ENCODE measurements at regions not wholly inside any gene's neighbourhood (a gene's known extent, or its start where the extent isn't known, plus 50 kb on each side); places are given as distances from the start of the nearest gene placed in this dataset.

GRCh38 chr2:200208041-200208440 is 98.5 kb upstream of the SPATS2L start:
- no peak overlapping the region for H3K4me2 ChIP-seq (ENCODE audit: extremely low read depth, insufficient read depth, low read length)
- no peaks in the 10 kb centered on the region for H4K20me1 ChIP-seq (ENCODE audit: control insufficient read depth, extremely low read depth, insufficient read depth, low read length)
- no peaks in the 10 kb centered on the region for H3K79me2 ChIP-seq (ENCODE audit: control insufficient read depth, insufficient read depth, low read length)
- H3K4me1 ChIP-seq (ENCODE audit: control insufficient read depth, extremely low read depth, insufficient read depth, low read length) = no peaks in the 10 kb centered on the region
- no peaks in the 10 kb centered on the region for H3K27me3 ChIP-seq (ENCODE audit: control insufficient read depth, insufficient read depth, low read length)
- H2AFZ ChIP-seq (ENCODE audit: low read length) = no peak overlapping the region
- no peaks in the 10 kb centered on the region for H3K9me3 ChIP-seq (ENCODE audit: control insufficient read depth, insufficient read depth, low read depth, low read length)
- TF ChIP-seq EZH2 (IDR thresholded peaks at IDR 0.05; ENCODE audit: low read length, missing control alignments) (no peak), CTCF (conservative IDR thresholded peaks at IDR 0.05 in 1 of 2, IDR thresholded peaks at IDR 0.05 in 1 of 2; ENCODE audit: low read depth in 1 of 2, low read length in 2 of 2) (no peak)
- no peak overlapping the region for H3K4me3 ChIP-seq (replicated peaks in 1 of 4; ENCODE audit: control extremely low read depth in 1 of 4, insufficient read depth in 1 of 4, low read depth in 3 of 4, low read length in 4 of 4)
- no peak overlapping the region for H3K9ac ChIP-seq (ENCODE audit: insufficient read depth, low read length)
- DNase-seq (ENCODE audit: low read depth in 2 of 2) = no peak
- H3K27ac ChIP-seq (ENCODE audit: insufficient read depth, low read length) = no peak overlapping the region
- no peaks in the 10 kb centered on the region for H3K36me3 ChIP-seq (ENCODE audit: control insufficient read depth, insufficient read depth, low read length)

GRCh38 chr2:200209030-200209429 is 97.5 kb upstream of the SPATS2L start:
- Histone ChIP-seq H3K27ac (ENCODE audit: insufficient read depth, low read length) (no peak overlapping the region), H3K79me2 (ENCODE audit: control insufficient read depth, insufficient read depth, low read length) (no peaks in the 10 kb centered on the region), H3K9ac (ENCODE audit: insufficient read depth, low read length) (no peak overlapping the region), H3K27me3 (ENCODE audit: control insufficient read depth, insufficient read depth, low read length) (no peaks in the 10 kb centered on the region), H3K9me3 (ENCODE audit: control insufficient read depth, insufficient read depth, low read depth, low read length) (no peaks in the 10 kb centered on the region), H2AFZ (ENCODE audit: low read length) (no peak overlapping the region), H3K4me1 (ENCODE audit: control insufficient read depth, extremely low read depth, insufficient read depth, low read length) (no peaks in the 10 kb centered on the region), H3K4me2 (ENCODE audit: extremely low read depth, insufficient read depth, low read length) (no peak overlapping the region), H3K4me3 (replicated peaks in 1 of 4; ENCODE audit: control extremely low read depth in 1 of 4, insufficient read depth in 1 of 4, low read depth in 3 of 4, low read length in 4 of 4) (no peak overlapping the region), H3K36me3 (ENCODE audit: control insufficient read depth, insufficient read depth, low read length) (no peaks in the 10 kb centered on the region), H4K20me1 (ENCODE audit: control insufficient read depth, extremely low read depth, insufficient read depth, low read length) (no peaks in the 10 kb centered on the region)
- TF ChIP-seq CTCF (conservative IDR thresholded peaks at IDR 0.05 in 1 of 2, IDR thresholded peaks at IDR 0.05 in 1 of 2; ENCODE audit: low read depth in 1 of 2, low read length in 2 of 2) = no peak
- TF ChIP-seq EZH2 (IDR thresholded peaks at IDR 0.05; ENCODE audit: low read length, missing control alignments) = no peak
- no peak for DNase-seq (ENCODE audit: low read depth in 2 of 2)

GRCh38 chr2:200211643-200212042 is 94.8 kb upstream of the SPATS2L start:
- Histone ChIP-seq H4K20me1 (ENCODE audit: control insufficient read depth, extremely low read depth, insufficient read depth, low read length) (no peaks in the 10 kb centered on the region), H2AFZ (ENCODE audit: low read length) (no peak overlapping the region), H3K9ac (ENCODE audit: insufficient read depth, low read length) (no peak overlapping the region), H3K9me3 (ENCODE audit: control insufficient read depth, insufficient read depth, low read depth, low read length) (no peaks in the 10 kb centered on the region), H3K4me1 (ENCODE audit: control insufficient read depth, extremely low read depth, insufficient read depth, low read length) (no peaks in the 10 kb centered on the region), H3K36me3 (ENCODE audit: control insufficient read depth, insufficient read depth, low read length) (no peaks in the 10 kb centered on the region), H3K4me3 (replicated peaks in 1 of 4; ENCODE audit: control extremely low read depth in 1 of 4, insufficient read depth in 1 of 4, low read depth in 3 of 4, low read length in 4 of 4) (no peak overlapping the region), H3K79me2 (ENCODE audit: control insufficient read depth, insufficient read depth, low read length) (no peaks in the 10 kb centered on the region), H3K27ac (ENCODE audit: insufficient read depth, low read length) (no peak overlapping the region), H3K4me2 (ENCODE audit: extremely low read depth, insufficient read depth, low read length) (no peak overlapping the region), H3K27me3 (ENCODE audit: control insufficient read depth, insufficient read depth, low read length) (no peaks in the 10 kb centered on the region)
- DNase-seq (ENCODE audit: low read depth in 2 of 2) = no peak
- TF ChIP-seq EZH2 (IDR thresholded peaks at IDR 0.05; ENCODE audit: low read length, missing control alignments) = no peak
- no peak for TF ChIP-seq CTCF (conservative IDR thresholded peaks at IDR 0.05 in 1 of 2, IDR thresholded peaks at IDR 0.05 in 1 of 2; ENCODE audit: low read depth in 1 of 2, low read length in 2 of 2)

Data from fibroblast of lung (primary cell).